ENCODE measurements at regions not wholly inside any gene's neighbourhood (a gene's known extent, or its start where the extent isn't known, plus 50 kb on each side); places are given as distances from the start of the nearest gene placed in this dataset.

GRCh38 chr13:34864671-34865070 is 77.4 kb upstream of the NBEA start:
- TF ChIP-seq CTCF (IDR thresholded peaks at IDR 0.05) (no peak), POLR2A (IDR thresholded peaks at IDR 0.05) (no peak)

Measured in thyroid gland (tissue), 4 donors.